KMS-11 (cell line): ENCODE measurements at regions not wholly inside any gene's neighbourhood (a gene's known extent, or its start where the extent isn't known, plus 50 kb on each side); places are given as distances from the start of the nearest gene placed in this dataset.

Experiments used
- H2AFZ ChIP-seq: fragments of 200-600 bp; sonication (generic); 2 replicates; pipeline ENCODE4 v1.6.1; 2016; ENCODE audit warnings: antibody characterized with exemption, mixed run types, low read depth
- H3K27ac ChIP-seq: fragments of 200-600 bp; sonication (generic); 2 replicates; pipeline ENCODE4 v1.6.1; 2016; ENCODE audit warnings: mild to moderate bottlenecking, mixed run types
- H3K27me3 ChIP-seq: fragments of 200-600 bp; sonication (generic); 2 replicates; pipeline ENCODE4 v1.6.1; 2017; ENCODE audit warnings: mild to moderate bottlenecking, low read depth, mixed run types, moderate library complexity; ENCODE audit not compliant: insufficient read depth
- H3K36me3 ChIP-seq: fragments of 200-600 bp; sonication (generic); 2 replicates; pipeline ENCODE4 v1.6.1; 2017; ENCODE audit warnings: mild to moderate bottlenecking, mixed run types; ENCODE audit not compliant: insufficient read depth
- H3K4me1 ChIP-seq: fragments of 200-600 bp; sonication (generic); 2 replicates; pipeline ENCODE4 v1.6.1; 2016; ENCODE audit warnings: mild to moderate bottlenecking, low read depth, mixed run types; ENCODE audit not compliant: poor library complexity, severe bottlenecking
- H3K4me2 ChIP-seq: fragments of 200-600 bp; sonication (generic); 2 replicates; pipeline ENCODE4 v1.7.0; 2016; ENCODE audit warnings: mild to moderate bottlenecking, mixed run types
- H3K4me3 ChIP-seq: fragments of 200-600 bp; sonication (generic); IDR thresholded peaks from 2 replicates; pipeline ENCODE4 v1.6.1; 2017; ENCODE audit warnings: low read depth, low read length, mixed read lengths; ENCODE audit not compliant: insufficient read depth
- H3K79me2 ChIP-seq: fragments of 200-600 bp; sonication (generic); 2 replicates; pipeline ENCODE4 v1.6.1; 2016; ENCODE audit warnings: low read depth, mixed run types; ENCODE audit not compliant: insufficient read depth
- H3K9ac ChIP-seq: fragments of 200-600 bp; sonication (generic); 2 replicates; pipeline ENCODE4 v1.6.1; 2016; ENCODE audit warnings: mild to moderate bottlenecking, mixed run types
- H4K20me1 ChIP-seq: fragments of 200-600 bp; sonication (generic); 2 replicates; pipeline ENCODE4 v1.6.1; 2016; ENCODE audit warnings: mild to moderate bottlenecking, mixed run types; ENCODE audit not compliant: insufficient read depth
- TF ChIP-seq, protein P1 (sequence below): fragments of 200-600 bp; sonication (generic); conservative IDR thresholded peaks from 2 replicates; pipeline ENCODE4 v1.6.1; 2017; ENCODE audit warnings: low read depth, mild to moderate bottlenecking, antibody characterized with exemption, low read length, moderate library complexity, mixed read lengths

GRCh38 chr3:23734481-23734880 is 71.3 kb upstream of the UBE2E1 start:
- Histone ChIP-seq H3K4me3 (no peak overlapping the region), H3K4me1 (peaks cover 9% of the 10 kb centered on the region), H3K36me3 (no peaks in the 10 kb centered on the region), H3K79me2 (no peaks in the 10 kb centered on the region), H3K4me2 (no peak overlapping the region), H3K9ac (no peak overlapping the region), H2AFZ (no peak overlapping the region), H4K20me1 (no peaks in the 10 kb centered on the region), H3K27me3 (no peaks in the 10 kb centered on the region), H3K27ac (no peak overlapping the region)
- TF ChIP-seq, protein P1, sequence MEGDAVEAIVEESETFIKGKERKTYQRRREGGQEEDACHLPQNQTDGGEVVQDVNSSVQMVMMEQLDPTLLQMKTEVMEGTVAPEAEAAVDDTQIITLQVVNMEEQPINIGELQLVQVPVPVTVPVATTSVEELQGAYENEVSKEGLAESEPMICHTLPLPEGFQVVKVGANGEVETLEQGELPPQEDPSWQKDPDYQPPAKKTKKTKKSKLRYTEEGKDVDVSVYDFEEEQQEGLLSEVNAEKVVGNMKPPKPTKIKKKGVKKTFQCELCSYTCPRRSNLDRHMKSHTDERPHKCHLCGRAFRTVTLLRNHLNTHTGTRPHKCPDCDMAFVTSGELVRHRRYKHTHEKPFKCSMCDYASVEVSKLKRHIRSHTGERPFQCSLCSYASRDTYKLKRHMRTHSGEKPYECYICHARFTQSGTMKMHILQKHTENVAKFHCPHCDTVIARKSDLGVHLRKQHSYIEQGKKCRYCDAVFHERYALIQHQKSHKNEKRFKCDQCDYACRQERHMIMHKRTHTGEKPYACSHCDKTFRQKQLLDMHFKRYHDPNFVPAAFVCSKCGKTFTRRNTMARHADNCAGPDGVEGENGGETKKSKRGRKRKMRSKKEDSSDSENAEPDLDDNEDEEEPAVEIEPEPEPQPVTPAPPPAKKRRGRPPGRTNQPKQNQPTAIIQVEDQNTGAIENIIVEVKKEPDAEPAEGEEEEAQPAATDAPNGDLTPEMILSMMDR: no peak

GRCh38 chr3:23735062-23735461 is 70.7 kb upstream of the UBE2E1 start:
- Histone ChIP-seq H3K4me3 (no peak overlapping the region), H3K36me3 (no peaks in the 10 kb centered on the region), H3K4me1 (peaks cover 15% of the 10 kb centered on the region), H3K27me3 (no peaks in the 10 kb centered on the region), H2AFZ (no peak overlapping the region), H3K27ac (no peak overlapping the region), H3K9ac (no peak overlapping the region), H4K20me1 (no peaks in the 10 kb centered on the region), H3K4me2 (no peak overlapping the region), H3K79me2 (no peaks in the 10 kb centered on the region)
- TF ChIP-seq, protein P1: no peak

DNA sequence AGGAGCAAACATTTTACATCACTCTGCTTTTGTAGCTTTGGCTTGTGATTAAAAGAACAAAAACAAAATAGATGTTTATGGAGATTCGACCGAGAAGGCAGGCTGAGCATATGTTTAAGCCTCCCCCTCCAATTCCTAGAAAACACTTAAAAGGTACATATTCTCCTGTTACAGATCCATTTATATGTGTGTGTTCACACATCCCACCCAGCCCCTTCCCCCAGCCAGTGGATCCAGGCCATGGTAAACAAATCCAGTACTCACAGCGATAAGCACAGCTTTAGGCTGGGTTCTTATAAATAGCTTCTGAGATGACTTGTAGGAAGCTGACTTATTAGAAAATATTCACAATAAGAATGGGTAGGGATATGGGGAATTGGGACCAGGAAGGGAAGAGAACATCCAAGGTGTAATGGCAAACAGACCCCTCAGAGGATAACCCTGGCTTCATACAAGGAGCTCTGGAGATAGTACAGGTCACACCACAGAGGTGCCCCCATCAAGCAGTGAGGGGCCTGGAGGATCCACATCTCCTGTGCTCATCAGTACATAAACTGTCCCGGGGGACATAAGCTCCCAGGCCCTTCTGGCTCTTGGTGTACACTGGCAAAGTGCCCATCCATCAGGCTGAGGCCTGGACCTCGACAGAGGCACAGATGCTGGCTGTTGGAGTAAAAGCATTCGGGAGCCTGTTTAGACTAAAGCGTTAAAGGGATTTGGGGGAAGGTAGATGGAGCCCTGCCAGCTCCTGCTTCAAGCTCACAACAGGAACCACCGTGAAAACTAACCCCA is 70.0 kb upstream of the UBE2E1 start:
- TF ChIP-seq, protein P1: no peak
- Histone ChIP-seq H3K4me2 (no peak overlapping the region), H3K4me1 (peaks cover 22% of the 10 kb centered on the region), H3K79me2 (no peaks in the 10 kb centered on the region), H2AFZ (no peak overlapping the region), H3K27ac (no peak overlapping the region), H3K27me3 (no peaks in the 10 kb centered on the region), H4K20me1 (no peaks in the 10 kb centered on the region), H3K36me3 (no peaks in the 10 kb centered on the region), H3K4me3 (no peak overlapping the region), H3K9ac (no peak overlapping the region)

DNA sequence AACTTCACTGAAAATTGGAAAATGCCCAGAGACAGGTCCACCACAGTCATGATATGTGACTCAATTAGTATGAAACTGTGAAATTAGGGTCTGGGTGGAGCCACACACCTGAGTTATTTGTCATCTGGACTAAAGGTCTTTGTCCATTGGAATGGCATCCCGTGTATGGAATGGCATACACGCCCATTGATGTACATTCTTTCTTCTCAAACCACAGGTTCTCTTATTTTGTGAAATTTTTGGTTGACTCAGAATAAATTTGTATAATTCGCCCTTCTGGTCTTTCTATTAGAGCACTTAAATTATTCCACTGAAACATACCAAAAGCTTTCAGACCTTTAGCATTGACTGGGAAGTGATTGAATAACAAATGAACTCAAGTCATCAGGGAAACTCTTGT is 66.8 kb upstream of the UBE2E1 start:
- Histone ChIP-seq H3K27ac (no peak overlapping the region), H3K9ac (no peak overlapping the region), H3K4me2 (0 out of 2 replicates have a peak overlapping the region, but pooled peaks have one; percentile 1), H2AFZ (no peak overlapping the region), H3K79me2 (no peaks in the 10 kb centered on the region), H3K36me3 (no peaks in the 10 kb centered on the region), H3K4me1 (peaks cover 26% of the 10 kb centered on the region), H3K4me3 (no peak overlapping the region), H4K20me1 (no peaks in the 10 kb centered on the region), H3K27me3 (no peaks in the 10 kb centered on the region)
- TF ChIP-seq, protein P1: no peak
